GM20431 (cell line): ENCODE measurements at regions not wholly inside any gene's neighbourhood (a gene's known extent, or its start where the extent isn't known, plus 50 kb on each side); places are given as distances from the start of the nearest gene placed in this dataset.

Experiments used
- in situ Hi-C: fragments of 300-500 bp; cut with MseI, MboI; formaldehyde crosslinking; loops from one replicate; pipeline ENCODE4 v1.15.0; 2020; ENCODE audit warnings: low sequenced_read_pairs; ENCODE audit not compliant: unreplicated experiment

DNA sequence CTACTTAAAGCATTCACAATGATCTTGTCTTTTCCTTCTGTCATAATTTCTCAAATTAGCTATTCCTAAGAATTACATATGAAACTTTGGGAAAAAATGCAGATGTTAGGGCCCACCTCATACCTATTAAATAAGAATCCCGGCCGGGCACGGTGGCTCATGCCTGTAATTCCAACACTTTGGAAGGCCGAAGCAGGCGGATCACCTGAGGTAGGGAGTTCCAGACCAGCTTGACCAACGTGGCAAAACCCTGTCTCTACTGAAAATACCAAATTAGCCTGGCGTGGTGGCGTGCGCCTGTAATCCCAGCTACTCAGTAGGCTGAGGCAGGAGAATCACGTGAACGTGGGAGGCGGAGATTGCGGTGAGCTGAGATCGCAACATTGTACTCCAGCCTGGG, 158.4 kb upstream of the TLL1 start:
- in situ Hi-C loops, result no loop called here

DNA sequence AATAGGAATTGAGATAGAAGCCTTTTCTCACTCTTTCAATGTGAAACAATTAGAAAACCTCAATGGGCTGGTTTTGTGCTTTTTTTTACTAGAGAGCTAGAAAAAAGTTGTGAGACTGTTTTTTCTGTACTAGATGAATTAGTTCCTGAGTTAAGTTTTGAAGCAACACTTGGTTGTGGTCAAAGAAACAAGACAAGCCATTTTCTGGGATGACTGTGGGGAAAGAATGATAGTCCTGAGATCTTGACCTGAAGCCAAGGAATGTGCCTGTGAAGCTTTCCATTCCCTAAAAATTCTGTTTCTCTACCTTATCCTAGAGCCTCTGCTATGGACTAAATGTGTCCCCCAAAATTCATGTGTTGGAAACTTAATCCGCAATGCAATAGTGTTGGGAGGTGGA, 157.8 kb upstream of the TLL1 start:
- in situ Hi-C loops, result no loop called here

DNA sequence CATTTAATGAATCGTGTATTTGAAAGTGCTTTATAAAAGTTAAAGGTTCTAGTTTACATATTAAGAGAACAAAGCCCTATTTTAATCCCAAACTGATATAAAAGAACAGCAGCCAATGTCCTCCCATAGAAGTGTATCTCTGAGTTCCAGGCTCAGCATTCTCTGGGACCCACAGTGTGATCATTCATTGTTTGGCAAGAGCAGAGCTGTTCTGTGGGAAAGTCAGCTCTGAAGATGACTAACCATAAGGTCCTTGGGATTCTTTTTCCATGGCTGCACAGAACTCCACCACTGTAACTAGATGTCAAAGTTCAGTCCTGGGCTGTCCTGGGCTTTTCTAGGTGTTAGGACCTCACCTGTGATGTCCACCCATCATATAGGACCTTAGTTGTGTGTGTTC, 157.0 kb upstream of the TLL1 start:
- in situ Hi-C loops, result no loop called here

DNA sequence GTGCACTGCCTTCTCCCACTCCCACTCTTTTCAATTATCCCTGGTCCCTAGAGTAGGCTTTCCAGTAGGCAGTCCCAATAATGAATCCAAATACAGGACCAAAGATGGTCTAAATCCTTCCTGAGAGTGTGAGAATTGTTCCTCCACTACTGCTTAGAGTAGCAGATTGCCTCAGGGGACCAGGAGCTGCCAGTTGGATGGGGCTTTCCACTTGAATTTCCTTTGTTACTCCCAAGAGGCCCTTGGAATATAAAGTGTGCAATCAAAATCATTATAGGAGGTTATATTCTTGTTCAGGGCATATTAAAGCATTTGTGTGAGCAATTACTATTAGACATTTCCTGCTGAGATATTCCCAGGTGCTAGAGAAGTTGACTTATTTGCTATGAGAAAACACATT, 156.6 kb upstream of the TLL1 start:
- in situ Hi-C loops, result no loop called here

DNA sequence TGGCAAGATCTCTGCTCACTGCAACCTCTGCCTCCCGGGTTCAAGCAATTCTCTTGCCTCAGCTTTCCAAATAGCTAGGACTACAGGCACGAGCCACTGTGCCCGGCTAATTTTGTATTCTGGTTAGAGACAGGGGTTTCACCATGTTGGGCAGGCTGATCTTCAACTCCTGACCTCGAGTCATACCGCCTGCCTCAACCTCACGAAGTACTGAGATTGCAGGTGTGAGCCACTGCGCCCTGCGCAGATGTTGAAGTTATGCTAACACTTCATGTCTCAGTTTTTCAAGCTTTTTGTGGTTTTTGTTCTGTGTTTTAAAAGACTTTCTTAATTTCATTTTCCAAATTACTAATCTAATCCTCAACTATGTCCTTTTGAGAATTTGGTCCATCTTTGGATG, 154.4 kb upstream of the TLL1 start:
- in situ Hi-C loops, result no loop called here

- in situ Hi-C loops, result no loop called here
Measured at GRCh38 chr4:165720411-165721082, 152.5 kb upstream of the TLL1 start.

- in situ Hi-C loops, result no loop called here
Measured at GRCh38 chr4:165721815-165722214, 151.2 kb upstream of the TLL1 start.

GRCh38 chr4:165723051-165723795, 149.8 kb upstream of the TLL1 start:
- in situ Hi-C loops, result no loop called here

DNA sequence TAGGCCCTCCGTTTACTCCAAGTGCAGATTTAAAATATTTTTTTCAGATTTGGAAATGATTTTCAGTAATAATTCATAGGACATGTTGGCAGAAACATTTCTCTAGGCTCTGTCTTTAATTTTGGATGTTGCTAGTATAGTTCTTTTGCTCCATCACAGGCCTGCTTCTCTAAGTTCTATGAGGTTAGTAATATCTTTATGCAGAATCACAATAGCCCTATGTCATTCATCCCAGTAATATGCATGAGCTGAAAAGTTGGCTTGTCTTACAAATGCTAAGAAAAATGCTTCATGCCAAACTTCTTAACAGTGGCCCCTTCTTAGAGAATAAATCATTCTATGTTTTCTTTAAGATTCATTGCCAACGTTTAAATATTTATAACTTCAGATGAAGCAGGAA, 148.3 kb upstream of the TLL1 start:
- in situ Hi-C loops, result no loop called here

DNA sequence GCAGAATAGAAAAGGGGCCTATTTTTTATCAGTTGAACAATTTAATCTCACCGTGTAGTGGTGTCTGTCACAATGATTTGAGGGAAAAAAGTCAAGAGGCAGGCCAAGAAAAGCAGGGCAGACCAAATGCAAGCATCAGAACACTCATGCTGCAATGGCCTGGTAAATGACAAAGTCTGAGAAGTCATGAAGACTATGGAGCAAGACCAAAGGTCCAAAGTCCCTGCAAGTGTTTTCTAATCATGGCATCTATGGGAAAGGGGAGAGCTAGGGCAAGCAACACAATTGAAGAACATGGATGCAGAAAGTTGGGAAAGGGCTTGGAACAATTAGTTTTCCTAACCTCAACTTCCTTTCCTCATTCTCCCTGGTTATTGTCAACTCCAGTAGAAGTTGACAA, 147.7 kb upstream of the TLL1 start:
- in situ Hi-C loops, result no loop called here

- in situ Hi-C loops, result no loop called here
Measured at GRCh38 chr4:165726831-165727230, 146.2 kb upstream of the TLL1 start.

DNA sequence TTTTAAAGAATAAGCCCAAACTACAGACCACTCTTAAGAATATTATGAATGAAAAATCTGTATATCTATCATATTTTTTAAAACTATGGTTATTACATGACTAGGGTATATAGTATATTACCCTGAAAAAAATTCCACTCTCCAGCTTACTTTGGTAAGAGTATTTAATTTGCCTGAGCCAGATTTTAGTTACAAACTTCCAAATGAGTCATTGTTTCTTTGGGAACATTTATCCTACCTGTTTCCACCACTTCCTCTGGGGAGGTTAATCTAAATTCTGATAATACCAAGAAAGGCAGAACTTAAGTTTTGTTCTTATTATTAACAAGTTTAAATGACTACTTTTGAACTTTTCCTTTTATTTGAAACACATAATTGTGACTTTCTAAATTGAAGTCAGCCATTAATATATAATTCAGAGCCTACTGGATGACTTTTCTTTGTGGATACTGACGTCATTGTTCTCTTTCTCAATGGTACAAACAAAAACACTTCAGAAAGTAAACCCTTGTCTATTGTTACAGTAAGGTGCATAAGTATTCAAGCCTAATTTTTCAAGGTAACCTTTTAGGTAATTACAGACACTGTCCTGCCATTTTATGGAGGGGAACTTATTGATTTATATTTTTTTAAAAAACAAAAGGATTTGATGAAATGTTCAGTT, 135.6 kb upstream of the TLL1 start:
- in situ Hi-C loops, result no loop called here

- in situ Hi-C loops, result no loop called here
Measured at GRCh38 chr4:165738571-165738970, 134.5 kb upstream of the TLL1 start.

DNA sequence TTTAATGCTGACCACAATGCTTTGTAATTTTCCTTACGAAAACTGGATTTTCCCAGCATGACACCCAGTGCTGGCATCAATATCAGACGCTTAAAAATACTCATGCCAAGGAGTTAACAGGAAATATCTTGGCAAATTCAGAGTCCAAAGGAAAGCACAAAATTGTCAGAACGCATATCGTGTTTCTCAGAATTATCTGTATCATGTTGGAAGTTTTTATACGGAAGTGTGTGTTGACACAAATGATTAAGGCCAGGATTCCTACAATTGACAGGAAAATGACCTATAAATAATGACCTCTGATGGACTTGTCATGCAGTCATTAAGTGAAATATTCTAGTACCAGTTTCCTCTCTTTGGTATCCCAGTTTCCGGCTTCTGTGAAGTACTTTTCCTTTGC, 132.1 kb upstream of the TLL1 start:
- in situ Hi-C loops, result no loop called here

GRCh38 chr4:165743422-165743821, 129.6 kb upstream of the TLL1 start:
- in situ Hi-C loops, result no loop called here

GRCh38 chr4:165744370-165744769, 128.7 kb upstream of the TLL1 start:
- in situ Hi-C loops, result no loop called here

DNA sequence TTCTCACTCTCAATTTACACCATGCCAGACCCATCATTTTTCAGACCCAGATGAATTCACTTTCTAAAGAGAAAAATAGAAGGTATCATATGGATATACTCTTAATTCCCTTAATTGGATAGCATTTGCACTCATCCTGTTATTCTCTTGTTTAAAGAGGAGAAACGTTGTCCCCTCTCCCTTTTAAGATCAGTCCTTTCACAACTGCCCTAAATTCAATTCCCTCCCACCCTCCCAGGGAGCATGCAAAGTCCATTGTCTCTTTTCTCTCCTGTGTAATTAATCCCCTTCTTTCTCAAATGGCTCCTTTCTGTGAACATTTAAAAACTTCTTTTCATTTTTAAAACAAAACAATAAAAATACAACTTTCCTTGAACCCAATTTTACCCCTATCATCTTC, 124.7 kb upstream of the TLL1 start:
- in situ Hi-C loops, result no loop called here

DNA sequence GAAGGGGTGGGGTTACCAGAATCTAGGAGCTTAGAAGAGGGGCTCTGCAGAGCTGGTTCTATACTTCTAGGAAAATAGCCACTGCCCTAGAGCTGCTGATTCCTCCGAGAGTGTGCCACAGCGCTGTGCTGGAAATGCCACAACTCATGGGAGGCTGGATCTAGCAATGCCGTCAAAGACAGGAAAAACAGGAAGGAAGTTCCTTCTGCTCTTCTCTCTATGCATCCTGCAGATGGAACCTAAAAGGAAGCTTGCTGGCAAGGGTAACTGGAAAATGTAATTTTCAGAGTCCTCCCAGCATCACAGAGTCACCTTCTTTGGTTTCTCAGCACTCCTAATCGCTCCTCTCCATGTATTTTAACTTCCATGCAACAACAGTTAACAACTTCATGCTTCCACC, 121.2 kb upstream of the TLL1 start:
- in situ Hi-C loops, result no loop called here

- in situ Hi-C loops, result no loop called here
Measured at GRCh38 chr4:165754664-165755063, 118.4 kb upstream of the TLL1 start.

DNA sequence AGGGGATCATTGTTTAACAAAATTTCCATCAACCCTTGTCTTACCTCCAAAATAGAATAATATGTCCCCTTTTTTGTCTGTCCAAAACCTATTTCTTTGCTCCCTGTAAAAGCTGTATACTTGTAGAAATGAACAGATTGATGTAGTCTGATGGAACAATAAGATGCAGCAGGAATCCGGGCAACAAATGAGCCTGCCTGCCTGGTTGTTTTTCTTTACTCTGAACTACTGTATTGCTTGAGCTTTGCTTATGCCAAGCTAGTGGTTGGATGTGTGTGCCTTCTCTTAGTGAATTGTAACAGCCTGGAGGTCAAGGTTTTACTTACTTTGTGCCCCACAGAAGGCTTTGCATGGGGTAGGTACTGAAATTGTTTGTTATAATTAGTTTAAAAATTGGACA, 116.2 kb upstream of the TLL1 start:
- in situ Hi-C loops, result no loop called here

DNA sequence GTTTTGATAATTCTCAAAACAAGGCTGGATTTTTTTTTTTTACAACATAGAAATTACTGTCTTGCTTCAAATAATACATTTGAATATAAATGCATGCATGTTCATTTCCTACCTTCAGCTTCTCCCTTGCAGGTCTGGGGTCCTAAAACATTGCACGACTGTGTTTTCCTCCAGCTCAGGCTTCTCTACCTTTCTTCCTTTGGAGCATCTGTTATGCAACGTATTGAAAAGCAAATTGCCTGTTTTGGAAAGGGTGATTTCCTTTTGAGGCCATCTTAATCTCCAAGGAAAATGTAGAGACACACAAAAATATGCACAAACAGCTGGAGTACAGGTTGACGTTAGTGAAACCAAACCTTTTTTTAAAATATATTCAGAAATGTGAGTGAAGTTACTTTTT, 115.6 kb upstream of the TLL1 start:
- in situ Hi-C loops, result no loop called here
